SU-DHL-6 (cell line): ENCODE measurements at regions not wholly inside any gene's neighbourhood (a gene's known extent, or its start where the extent isn't known, plus 50 kb on each side); places are given as distances from the start of the nearest gene placed in this dataset.

Experiments used
- H2AFZ ChIP-seq: fragments of 200-600 bp; sonication (generic); 2 replicates; pipeline ENCODE4 v1.6.1; 2014; ENCODE audit warnings: low read depth, mild to moderate bottlenecking, moderate library complexity, mixed read lengths, antibody characterized with exemption, low read length; ENCODE audit not compliant: severe bottlenecking
- H3F3A ChIP-seq: fragments of 200-600 bp; shearing (Covaris generic); 2 replicates; pipeline ENCODE4 v1.6.0; 2016; ENCODE audit warnings: antibody characterized with exemption, mild to moderate bottlenecking; ENCODE audit not compliant: insufficient read depth
- H3K27ac ChIP-seq: fragments of 200-600 bp; sonication (generic); 2 replicates; pipeline ENCODE4 v1.5.1; 2016; ENCODE audit warnings: low read depth, mild to moderate bottlenecking, low read length, moderate library complexity, mixed read lengths
- H3K27me3 ChIP-seq: fragments of 200-600 bp; sonication (generic), shearing (Covaris generic); 2 replicates; pipeline ENCODE4 v1.6.0; 2014; ENCODE audit warnings: mild to moderate bottlenecking, low read length
- H3K36me3 ChIP-seq: fragments of 200-600 bp; sonication (generic); 2 replicates; pipeline ENCODE4 v1.6.1; 2014; ENCODE audit warnings: mild to moderate bottlenecking, low read length, mixed read lengths
- H3K4me2 ChIP-seq: fragments of 300-600, 200-600 bp; shearing (Covaris generic), sonication (generic); 2 replicates; pipeline ENCODE4 v1.6.0; 2014; ENCODE audit warnings: low read length, low read depth, mild to moderate bottlenecking; ENCODE audit not compliant: poor library complexity, severe bottlenecking
- H3K4me3 ChIP-seq: fragments of 200-600 bp; sonication (generic); 2 replicates; pipeline ENCODE4 v1.5.1; 2014; ENCODE audit warnings: antibody characterized with exemption, low read length, mild to moderate bottlenecking, mixed read lengths; ENCODE audit not compliant: insufficient read depth, poor library complexity, severe bottlenecking
- H3K79me2 ChIP-seq: fragments of 200-600 bp; sonication (generic); 2 replicates; pipeline ENCODE4 v1.6.1; 2014; ENCODE audit warnings: mild to moderate bottlenecking, low read length, moderate library complexity; ENCODE audit not compliant: insufficient read depth
- H3K9ac ChIP-seq: fragments of 200-600 bp; sonication (generic); 2 replicates; pipeline ENCODE4 v1.7.0; 2014; ENCODE audit warnings: mild to moderate bottlenecking, low read length
- H3K9me2 ChIP-seq: fragments of 200-600 bp; sonication (generic); replicated peaks from 2 replicates; pipeline ENCODE4 v1.6.1; 2014; ENCODE audit warnings: low read length; ENCODE audit not compliant: insufficient read depth
- H3K9me3 ChIP-seq: fragments of 200-600 bp; sonication (generic); 2 replicates; pipeline ENCODE4 v1.6.1; 2014; ENCODE audit warnings: low read length, mixed read lengths; ENCODE audit not compliant: insufficient read depth
- H4K20me1 ChIP-seq: fragments of 200-600 bp; sonication (generic); 2 replicates; pipeline ENCODE4 v1.6.1; 2014; ENCODE audit warnings: low read depth, mild to moderate bottlenecking, antibody characterized with exemption, low read length, moderate library complexity, mixed read lengths
- CTCF ChIP-seq: fragments of 200-600 bp; sonication (generic); IDR thresholded peaks from one replicate; pipeline ENCODE4 v1.5.1; 2017; ENCODE audit warnings: antibody characterized with exemption, mild to moderate bottlenecking, low read length, moderate library complexity; ENCODE audit not compliant: insufficient read depth, poor library complexity, severe bottlenecking
- EZH2phosphoT487 ChIP-seq: fragments of 200-600 bp; sonication (generic), shearing (Covaris generic); conservative IDR thresholded peaks from 2 replicates; pipeline ENCODE4 v1.6.1; 2018; ENCODE audit warnings: mild to moderate bottlenecking, antibody characterized with exemption, low read length, moderate library complexity, mixed read lengths

DNA sequence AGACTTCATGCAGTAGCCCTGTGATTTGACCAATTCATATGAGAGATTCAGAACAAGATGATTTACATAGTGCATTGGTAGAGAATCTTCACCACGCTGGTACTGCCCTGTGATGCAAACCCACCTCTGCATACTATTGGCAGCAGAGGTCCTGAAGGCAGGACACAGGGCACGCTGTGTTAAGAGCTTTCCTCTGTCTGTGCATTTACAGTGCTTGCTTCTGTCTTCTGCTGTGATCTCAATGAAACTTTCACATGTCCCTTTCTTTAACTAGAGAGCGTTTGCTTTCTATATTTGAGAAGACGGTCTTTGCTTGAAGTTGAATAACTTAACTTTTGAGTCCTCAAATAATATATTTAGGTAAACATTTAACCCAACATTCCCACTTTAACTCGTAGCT lies 219.0 kb upstream of the SPRY2 start:
- Histone ChIP-seq H3K4me2 (no peak overlapping the region), H3K79me2 (no peaks in the 10 kb centered on the region), H3K27ac (no peak overlapping the region), H3K36me3 (no peaks in the 10 kb centered on the region), H3K4me3 (no peak overlapping the region), H3K9ac (no peak overlapping the region), H3K9me3 (no peaks in the 10 kb centered on the region), H4K20me1 (no peaks in the 10 kb centered on the region), H3K9me2 (no peaks in the 10 kb centered on the region), H2AFZ (no peak overlapping the region), H3K27me3 (no peaks in the 10 kb centered on the region), H3F3A (no peaks in the 10 kb centered on the region)
- no peak for TF ChIP-seq CTCF
- TF ChIP-seq EZH2phosphoT487, result no peak

DNA sequence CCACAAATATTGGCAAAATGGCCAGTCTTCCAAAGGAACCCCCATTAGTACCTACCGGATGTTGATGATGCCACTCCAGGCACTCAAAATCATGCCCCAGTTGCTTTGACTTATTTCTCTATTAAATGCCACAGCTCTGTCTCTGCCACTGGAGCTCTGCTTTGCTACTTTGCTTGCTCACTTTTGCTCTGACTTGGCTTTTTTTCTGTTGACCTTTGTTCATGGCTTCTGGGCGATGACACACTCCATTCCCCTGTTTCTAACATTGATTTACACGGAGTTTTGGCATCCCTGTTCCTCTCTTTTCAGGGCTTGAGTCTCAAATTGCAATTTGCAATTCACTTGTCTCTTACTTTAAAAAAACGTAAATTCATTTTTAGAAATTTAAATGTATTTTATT lies 217.1 kb upstream of the SPRY2 start:
- H3K36me3 ChIP-seq, result no peaks in the 10 kb centered on the region
- no peak overlapping the region for H3K27ac ChIP-seq
- no peaks in the 10 kb centered on the region for H3K9me3 ChIP-seq
- H3K9me2 ChIP-seq, result no peaks in the 10 kb centered on the region
- no peaks in the 10 kb centered on the region for H4K20me1 ChIP-seq
- H2AFZ ChIP-seq, result no peak overlapping the region
- H3K4me3 ChIP-seq, result no peak overlapping the region
- H3K79me2 ChIP-seq, result no peaks in the 10 kb centered on the region
- H3K4me2 ChIP-seq, result no peak overlapping the region
- H3K9ac ChIP-seq, result no peak overlapping the region
- no peaks in the 10 kb centered on the region for H3F3A ChIP-seq
- no peaks in the 10 kb centered on the region for H3K27me3 ChIP-seq
- no peak for TF ChIP-seq EZH2phosphoT487
- no peak for TF ChIP-seq CTCF

DNA sequence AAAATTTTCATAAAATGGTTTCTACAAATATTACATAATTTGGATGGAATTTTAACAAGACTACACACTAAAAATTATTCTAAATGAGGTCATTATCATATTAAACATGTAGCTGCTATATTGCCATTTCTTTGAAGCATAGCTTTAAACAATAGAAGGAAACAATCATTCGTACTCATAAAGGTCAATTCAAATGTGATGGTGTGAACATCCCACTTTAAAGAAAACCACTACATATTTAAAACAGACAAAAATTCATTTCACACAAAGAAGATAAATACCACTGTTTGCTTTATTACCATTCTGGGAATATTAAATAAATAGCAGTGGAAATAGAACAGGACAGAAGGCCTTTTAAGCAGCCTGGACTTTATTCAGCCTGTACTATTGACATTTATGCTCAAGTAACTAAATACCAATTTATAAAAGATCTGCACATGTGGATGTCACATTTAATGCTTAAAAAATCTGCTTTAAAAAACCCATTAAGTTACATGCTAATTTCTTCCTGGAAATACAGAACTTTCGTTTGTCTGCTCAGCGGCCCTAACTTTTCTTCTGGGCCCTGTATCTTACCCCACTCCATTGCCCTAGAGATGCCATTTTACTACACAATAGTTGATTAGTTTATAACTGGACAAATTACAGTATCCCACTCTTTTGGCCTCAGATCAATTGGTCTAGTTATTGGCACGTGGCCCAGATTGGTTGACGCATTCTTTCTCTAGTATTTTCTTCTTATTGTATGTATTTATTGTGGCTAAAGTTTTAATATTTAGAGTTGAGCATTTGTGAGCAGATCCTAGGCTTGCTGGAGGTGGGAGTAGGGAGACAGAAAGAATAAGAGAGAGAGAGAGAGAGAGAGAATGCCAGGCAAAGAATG lies 215.1 kb upstream of the SPRY2 start:
- Histone ChIP-seq H3K4me3 (no peak overlapping the region), H3K9me2 (no peaks in the 10 kb centered on the region), H3K4me2 (no peak overlapping the region), H3K27ac (no peak overlapping the region), H3K9ac (no peak overlapping the region), H2AFZ (no peak overlapping the region), H3K9me3 (no peaks in the 10 kb centered on the region), H3K36me3 (no peaks in the 10 kb centered on the region), H3F3A (no peaks in the 10 kb centered on the region), H3K27me3 (no peaks in the 10 kb centered on the region), H3K79me2 (no peaks in the 10 kb centered on the region), H4K20me1 (no peaks in the 10 kb centered on the region)
- TF ChIP-seq CTCF (no peak), EZH2phosphoT487 (no peak)
